HG03280 (cell line): ENCODE measurements at regions not wholly inside any gene's neighbourhood (a gene's known extent, or its start where the extent isn't known, plus 50 kb on each side); places are given as distances from the start of the nearest gene placed in this dataset.

ENCODE experiments used
- ATAC-seq: cut with Tn5 transposase; IDR thresholded peaks from one replicate; pipeline ENCODE4 v1.9.1; 2021; ENCODE audit warnings: mild to moderate bottlenecking, moderate library complexity; ENCODE audit not compliant: unreplicated experiment

DNA sequence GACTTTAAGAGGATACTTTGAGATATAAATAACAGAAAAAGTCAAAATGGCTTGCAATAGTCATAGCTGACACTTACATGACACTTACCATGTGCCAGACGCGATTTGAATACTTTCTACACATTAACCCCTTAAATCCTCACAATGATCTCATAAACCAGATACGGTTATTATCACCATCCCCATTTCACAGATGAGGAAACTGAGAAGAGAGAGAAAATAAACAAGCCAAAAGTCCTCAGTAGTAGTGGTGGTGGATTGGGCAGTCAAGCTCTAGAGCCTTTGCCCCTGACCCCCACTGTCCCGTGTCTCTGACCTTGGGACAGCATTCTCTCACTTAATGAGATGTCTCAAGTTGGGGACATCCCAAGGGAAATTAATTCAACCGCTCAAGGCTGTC, 105.2 kb upstream of the TAF1B start:
- ATAC-seq = no peak

DNA sequence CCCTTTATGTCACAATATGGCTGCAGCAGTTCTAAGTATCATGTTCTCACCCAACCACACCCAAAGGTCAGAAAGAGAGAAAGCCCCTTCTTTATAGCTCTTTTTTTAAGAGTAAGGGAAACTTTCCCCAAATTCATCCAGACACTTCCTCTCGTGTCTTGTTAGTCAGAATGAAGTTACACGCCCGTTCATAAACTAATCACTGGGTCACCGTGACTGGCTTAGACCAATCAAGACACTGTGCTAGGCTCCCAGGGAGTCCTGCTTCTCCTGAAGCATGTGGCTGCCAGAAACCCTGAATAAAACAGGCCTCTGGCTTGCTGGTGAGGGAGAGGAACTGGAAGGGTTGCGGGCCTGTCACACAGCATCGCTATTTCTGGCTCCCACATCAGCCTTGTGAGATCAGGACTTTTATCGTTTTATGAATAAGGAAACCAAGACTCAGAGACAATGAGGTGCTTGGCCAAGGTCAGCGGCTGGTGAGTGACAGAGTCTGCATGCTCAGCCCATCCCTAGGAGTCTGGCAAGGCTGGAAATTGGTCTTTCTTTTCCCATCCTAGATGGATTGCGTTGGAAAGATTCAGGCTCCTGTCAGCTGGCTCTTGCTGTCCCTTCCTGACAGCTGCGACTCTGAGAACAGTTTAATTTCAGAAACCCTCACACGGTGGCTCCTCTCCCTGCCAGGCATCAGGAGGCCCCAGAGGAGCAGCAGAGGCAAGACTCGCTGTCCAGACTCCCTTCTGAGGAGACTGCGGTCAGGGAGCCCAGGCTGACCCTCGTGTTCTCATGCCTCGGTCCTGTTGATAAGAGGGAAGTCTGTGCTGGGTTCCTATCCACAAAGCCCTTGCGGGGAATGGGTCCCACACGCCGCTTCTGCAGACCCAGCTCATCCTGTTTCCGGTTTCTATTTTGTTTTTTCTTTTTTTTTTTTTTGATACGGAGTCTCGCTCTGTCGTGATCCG, 104.5 kb upstream of the TAF1B start:
- no peak for ATAC-seq

DNA sequence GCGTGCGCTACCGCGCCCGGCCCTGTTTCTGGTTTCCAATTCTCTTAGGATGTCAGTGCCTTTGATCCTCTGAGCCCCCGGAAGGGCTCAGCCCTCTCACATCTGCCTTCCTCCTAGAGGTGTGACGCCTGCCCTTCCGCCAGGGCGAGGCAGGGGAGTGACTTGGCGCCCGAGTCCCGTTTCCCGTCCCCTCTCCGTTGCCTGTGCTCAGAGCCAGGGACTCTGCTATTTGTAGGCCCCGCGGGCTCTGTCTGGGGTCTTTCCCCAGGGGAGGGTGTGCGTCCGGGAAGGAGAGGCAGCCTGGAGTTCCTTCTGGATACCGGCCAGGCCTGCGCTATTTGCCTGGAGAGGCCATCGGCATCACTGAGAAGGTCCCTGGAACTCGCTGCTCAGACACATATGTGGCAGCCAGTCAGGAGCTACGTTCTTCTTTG, 103.7 kb upstream of the TAF1B start:
- no peak for ATAC-seq

DNA sequence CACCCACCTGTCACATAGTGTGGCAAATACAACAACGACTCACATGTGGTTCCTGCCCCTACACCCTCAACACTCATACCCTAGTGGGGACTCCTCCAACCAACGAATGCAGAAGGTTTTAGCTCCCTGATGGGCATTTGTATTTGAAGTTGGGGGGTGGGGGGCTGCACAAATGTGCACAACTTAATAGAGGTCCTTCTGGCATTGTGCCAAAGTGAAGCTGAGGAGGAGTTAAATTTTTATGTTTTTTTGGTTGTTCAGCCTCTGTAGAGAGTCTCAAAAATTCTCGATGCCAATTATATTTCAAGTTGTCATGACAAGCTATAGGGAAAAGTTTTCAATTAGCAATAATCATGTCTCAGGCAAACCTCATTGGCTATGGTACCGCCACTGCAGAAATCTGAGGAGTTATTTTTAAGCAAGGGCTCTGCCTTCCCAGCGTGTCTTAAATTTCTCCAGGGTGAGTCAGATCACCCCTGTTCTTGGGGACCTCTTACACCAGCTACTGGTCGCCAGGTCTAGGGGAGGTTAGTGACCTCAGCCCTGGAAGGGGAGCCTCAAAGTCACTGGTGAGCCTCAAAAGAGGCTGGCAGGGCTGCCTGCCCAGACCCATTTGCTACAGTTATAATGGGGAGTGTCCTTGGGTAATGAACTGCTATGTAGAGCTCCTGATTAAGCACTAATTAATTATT, 102.7 kb upstream of the TAF1B start:
- no peak for ATAC-seq

DNA sequence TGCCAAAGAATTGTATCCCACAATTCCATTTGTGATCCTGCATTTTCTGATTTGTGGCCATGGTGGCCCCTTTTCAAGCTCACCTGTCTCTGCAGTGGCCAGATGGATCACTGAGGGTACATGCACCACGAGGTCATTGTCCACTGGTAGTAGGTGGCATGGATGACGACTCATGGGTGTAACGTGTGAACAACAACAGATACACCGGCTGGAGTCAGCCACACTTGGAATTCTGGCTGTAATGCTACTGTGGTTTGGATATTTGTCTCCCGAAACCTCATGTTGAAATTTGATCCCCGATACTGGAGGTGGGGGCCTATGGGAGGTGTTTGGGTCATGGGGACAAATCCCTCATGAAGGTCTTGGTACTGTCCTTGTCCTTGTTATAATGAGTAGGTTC, 102.2 kb upstream of the TAF1B start:
- no peak for ATAC-seq

DNA sequence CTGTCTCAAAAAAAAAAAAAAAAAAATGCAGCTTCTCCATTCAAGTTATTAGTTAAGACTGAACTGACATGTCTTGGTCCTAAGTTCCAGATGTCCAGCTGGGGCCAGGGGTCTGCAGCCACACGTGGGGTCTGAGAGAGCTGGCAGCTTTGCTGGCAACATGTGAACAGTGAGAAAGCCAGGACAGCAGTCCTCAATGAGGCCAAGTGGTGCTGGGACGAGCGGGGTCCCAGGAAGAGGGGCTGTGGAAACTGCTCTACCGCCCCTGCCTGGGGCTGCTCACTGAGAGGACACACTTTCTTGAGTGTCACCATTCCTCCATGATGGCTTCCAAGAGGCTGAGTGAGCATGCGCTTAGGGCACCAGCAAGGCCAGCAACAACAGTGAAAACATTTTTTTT, 100.7 kb upstream of the TAF1B start:
- ATAC-seq = no peak

DNA sequence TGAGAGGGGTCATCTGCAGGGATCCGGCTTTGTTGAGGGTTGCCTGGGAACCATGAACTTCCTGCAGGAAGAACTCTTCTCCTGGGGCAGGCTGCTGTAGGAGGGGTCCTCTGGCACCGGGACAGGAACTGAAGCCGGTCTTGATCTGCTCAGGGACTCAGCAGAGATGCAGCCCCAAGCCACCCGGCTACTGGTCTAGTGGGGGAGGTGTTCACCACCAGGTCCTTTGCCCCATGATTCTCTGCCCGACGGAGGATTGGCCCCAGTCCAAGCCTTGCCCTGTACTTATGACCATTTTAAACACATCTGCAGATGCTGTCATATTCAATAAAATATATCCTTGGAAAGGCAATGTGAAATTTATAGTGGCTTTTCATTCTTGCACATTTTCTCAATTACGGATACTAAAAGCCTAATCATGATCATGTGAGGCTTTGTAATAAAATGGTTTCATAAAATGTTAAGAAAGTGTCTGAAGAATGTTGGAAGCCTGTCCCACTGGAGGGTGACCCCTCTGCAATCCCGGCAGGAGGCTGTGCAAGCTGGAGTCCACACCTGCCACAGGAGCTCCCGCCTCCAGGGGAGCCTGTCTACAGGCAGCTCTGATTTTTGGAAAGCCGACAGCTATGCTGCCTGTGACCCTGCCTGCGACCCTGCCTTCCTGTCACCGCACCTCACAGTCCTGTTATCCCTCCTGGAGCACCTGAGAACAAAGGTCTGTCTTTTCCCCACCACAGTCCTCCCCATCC, 98.8 kb upstream of the TAF1B start:
- no peak for ATAC-seq

DNA sequence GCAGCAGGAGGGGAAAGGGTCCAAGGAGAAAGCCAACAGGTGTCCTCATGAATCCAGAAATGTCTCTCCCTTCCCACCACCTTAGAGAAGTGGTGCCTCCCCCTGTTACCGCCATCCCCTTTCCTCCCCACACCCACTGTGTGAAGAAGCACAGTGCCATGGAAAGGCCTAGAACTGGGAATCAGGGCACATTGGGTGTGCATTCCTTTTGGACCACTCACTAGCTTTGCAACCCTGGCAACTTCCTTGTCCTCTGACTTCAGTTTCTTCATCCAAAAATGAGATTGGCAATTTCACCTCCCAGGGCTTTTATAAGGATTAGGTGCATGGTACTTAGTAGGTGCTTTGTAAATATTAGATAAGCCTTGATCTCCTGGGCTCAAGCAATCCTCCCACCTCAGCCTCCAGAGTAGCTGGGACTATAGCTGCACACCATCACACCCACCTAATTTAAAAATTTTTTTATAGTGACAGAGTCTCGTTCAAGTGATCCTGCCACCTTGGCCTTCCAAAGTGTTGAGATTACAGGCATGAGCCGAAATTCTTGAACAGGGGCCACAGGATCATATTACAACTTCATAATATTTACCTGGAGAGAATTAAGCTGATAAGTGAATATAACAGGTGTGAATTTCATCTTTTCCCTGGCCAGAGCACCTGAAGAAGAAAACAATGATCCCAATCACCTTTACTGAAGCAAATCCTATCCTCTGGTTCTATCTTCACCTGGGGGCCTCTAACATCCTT, 97.9 kb upstream of the TAF1B start:
- no peak for ATAC-seq

DNA sequence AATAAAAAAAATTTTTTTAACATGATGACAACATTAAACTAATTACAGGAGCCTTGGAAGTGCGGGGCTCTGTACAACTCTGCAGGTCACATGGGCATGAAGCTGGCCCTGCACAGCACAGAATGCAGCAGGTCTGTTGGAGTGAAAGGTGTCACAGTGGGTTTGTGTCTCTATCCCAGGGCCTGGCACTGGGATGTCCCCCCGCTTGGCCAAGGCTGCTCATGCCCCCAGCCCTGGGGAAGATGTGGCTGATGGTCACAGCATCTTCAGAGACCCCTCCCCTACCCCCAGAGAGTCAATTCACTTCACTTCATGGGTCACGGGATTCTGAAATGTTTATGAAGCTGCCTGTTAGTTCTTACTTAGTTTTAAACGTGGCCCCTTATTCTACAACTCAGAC, 95.9 kb upstream of the TAF1B start:
- no peak for ATAC-seq

DNA sequence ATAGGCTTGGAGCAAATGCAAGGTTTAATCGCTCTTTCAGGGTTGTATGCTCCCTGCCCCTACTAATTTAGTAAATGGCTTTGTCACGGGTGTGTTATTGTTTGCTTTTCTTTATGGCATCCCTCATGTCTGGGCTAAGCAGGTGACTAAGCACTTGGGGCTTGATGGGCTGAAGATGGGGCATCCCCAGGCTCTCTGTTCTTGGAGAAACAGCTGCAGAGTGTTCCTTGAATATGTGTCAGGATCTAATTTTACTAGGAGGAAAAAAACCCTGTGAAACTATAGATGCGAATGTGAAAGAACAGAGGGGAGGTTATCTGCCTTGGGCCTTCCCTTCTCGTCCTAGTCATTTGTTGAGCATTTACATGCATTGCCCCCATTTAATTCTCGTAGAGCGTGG, 94.7 kb upstream of the TAF1B start:
- no peak for ATAC-seq

DNA sequence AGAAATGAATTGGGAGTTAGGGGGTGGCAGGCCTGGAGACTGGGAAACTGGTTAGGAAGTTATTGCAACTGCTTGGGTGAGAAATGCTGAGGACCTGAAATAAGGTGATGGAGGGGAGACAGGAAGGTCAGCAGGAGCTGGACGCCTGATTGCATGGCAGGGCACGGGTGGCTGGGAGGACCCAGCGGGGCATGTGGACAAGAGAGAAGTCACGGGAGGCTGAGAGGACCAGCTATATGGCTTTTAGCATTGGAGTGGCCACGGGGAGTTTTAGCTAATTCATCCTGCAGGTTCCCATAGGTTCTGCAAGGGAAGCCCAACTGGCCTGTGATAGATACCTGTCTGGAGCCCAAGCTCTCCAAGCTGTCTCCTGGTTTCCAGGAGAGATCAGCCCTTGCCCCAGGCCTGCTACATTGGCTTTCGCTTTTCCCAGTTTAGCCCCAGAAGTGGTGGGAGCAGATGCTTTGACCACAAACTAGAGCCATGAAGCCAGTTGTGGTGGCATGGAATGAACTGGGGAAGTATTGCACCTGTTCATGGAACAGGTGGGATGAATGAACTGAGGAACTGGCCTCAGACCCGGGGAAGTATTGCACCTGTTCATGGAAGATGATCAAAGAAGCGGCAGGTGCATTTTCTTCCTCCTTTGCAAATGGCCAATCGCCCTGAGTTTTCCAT, 93.6 kb upstream of the TAF1B start:
- no peak for ATAC-seq

DNA sequence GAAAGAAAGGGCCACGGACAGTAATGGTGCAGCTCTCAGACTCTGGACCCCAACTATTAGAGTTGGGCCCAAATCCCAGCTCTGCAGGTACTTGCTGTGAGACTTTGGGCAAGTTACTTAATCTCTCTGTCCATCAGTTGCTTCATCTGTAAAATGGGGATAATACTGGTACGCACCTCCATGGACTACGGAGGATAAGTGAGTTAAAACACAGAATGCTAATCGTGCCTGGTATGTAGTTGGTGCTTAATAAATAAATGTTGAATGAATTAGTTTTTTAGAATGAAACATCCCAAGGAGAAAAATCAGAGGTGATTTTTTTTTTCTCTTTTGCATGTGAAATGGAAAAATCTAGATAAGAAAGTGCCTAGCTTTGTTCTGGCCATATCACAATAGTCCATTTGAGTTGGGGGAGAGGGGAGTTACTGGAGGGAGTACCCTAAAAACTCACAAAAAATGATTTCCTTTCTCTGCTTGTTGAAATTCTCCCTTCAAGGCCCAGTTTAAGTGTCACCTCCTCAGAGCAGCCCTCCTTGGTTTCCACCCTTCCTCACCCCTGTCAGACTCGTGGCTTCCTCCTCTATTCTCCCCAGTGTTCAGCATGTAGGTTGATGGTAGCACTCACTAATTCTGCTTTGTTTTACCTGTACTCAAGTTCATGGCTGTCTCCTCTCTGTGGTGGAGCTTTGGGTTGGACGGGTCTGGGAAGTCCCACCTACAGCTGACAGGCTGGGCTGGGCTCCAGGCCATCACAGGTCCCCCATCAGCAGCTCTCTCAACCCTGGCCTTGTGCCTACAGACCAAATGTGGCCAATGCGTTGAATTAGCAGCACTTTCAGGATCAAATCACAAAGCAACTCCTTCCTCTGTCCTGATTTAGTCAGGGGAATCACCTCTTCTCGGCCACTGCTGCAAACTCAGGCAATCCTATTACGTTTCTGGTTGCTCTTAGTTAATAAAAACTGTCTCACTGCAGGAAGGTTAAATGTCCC, 92.8 kb upstream of the TAF1B start:
- ATAC-seq = no peak

DNA sequence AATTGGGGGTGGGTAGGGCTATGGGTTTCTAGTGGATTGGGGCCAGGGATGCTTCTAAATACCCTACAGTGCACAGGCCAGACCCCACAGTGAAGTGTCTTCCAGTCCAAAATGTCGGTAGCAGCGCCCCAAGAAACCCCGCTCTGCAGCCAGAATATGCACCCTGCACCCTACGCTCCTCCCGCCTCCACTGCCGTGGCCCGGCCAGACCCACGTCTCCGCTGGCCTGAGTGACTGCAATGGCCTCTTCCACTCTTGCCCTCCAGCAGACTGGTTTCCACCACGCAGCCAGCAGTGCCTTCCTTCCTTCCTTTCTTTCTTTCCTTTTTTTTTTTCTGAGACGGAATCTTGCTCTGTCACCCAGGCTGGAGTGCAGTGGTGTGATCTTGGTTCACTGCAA, 91.4 kb upstream of the TAF1B start:
- ATAC-seq = no peak

DNA sequence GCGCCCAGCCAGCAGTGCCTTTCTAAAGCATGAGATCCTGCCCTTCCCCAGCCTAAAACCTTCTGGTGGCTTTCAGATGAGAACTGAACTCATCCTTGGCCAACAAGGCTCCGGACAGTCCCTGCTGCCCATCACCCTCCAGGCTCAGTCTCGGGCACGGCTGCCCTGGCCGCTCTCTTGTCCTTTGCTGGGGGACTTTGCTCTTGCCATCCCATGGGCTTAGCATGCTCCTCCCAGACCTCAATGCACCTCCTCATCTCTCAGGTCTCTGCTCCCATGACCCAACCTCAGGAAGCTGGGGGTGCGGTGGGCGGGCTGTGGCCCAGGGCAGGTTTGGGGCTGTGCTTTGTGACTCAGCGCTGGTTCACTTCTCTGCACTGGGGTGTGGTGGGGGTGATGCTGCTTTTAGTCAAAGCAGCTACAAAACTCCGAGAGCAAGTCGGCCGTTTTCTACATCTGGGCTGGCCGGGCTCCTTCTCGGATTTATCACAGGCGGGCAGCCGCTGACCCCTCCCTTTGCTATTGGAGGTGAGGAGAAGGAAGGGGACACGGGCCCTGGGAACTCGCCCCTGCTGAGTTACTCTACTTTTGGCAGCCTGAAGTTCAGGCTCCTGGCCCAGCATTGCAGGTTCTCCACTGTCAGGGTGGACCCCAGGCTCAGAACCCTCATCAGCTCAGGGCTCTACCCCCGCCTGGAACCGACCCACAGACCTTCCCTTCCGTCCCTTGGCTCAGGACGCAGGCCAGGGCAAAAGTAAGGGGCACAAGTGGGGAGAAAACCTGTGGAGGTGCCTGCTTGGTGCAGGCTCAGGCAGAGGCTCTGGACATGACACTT, 90.6 kb upstream of the TAF1B start:
- peak; percentile 49 for ATAC-seq

DNA sequence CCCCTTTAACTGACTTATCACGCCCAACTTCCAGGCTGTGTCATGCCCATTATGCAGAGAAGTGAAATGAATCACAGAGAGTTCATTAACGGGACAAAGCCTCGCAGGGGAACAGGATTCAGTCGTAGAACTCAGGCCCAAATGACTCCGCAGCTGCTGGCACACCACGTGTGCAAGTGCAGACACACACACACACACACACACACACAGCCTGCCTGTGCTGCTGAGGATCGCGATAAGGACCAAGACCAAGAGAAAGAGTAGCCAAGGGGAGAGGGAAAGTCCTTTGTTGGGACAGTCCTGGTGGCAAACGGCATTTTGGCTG, 90.0 kb upstream of the TAF1B start:
- ATAC-seq = peak; percentile 66

DNA sequence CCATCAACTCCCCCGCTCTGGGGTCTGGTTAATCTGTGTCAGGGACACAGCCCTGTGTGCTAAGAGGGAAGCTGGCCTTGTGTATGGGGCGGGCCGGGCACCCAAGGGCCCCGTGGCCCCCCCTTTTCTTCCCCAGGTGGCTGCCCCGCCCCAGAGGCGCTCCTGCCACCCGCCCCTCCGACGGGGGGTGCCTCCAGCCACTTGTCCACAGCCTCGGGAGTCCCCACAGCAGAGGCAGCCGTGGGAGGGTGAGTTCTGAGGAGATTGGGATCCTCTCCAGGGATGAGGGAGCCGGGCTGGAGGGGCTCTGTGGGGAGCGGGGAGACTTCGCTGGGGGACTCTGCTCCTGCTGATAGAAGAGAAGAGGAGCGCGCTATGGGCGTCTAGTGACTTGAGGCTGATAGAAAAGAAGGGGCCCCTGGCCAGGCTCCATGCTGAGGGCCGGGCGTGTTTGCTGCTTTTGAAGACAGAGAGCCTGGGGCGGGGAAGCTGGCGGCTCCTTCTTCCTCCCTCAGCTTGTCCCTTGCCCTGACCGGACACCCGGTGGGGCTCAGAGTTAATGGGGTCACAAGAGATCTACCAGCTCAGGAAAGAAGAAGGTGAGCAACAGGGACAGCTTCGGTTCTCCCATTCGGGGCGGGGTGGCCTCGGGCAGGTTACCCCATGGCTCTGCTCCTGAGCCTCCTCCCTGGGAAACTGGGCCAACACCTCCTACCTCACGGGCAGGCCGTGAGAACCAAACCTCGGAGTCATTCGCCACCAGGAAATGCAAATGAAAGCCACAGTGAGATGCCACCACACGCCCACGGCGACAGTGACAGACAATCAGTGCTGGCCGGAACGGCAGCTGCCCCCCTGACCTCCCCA, 89.4 kb upstream of the TAF1B start:
- ATAC-seq = no peak

DNA sequence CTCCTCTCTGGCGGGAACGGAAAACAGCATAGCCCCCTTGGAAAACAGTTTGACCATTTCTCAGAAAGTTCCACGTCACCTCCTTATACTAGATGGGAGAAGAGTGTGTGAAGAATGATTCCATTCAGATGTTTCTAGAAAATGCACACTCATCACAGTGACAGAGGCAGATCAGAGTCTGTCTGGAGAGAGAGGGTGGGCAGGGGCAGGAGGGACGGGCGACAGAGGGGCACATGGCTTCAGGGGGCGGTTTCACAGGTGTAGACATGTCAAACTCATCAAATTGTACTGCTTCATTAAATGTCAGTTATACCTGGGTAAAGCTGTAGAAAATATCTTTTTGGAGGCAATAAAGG, 88.8 kb upstream of the TAF1B start:
- no peak for ATAC-seq

DNA sequence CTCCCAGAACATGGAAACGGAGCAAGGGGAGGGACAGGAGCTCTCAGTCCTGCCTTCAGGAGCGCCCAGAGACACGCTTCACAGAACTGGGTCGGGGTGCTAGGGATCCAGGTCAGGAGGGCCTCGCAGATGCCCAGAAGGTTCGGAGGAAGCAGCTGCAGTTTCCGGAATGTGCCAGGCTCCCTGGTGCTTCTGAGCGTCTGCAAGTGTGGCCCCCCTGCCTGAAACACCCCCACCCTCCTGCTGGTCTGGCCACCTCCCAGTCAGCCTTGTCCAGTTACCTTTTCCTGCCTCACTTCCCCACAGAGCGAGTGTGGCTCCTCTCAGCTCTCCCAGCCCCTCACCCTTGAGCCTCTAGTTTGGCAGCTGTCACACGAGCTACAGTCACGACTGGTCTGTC, 88.3 kb upstream of the TAF1B start:
- ATAC-seq = no peak
